ENCODE measurements at regions not wholly inside any gene's neighbourhood (a gene's known extent, or its start where the extent isn't known, plus 50 kb on each side); places are given as distances from the start of the nearest gene placed in this dataset.

- no peak for TF ChIP-seq CTCF (IDR thresholded peaks at IDR 0.05; ENCODE audit: low read depth, low read length)
- Histone ChIP-seq H3K4me3 (no peak overlapping the region), H3K4me1 (ENCODE audit: low read depth) (peaks cover 3% of the 10 kb centered on the region), H3K9me3 (ENCODE audit: low read depth) (no peaks in the 10 kb centered on the region), H3K36me3 (no peaks in the 10 kb centered on the region), H3K27ac (peak overlapping the region; percentile 49), H3K27me3 (no peaks in the 10 kb centered on the region)
- DNase-seq (ENCODE audit: low read depth in 1 of 2, low spot score in 1 of 2) = no peak
These were observed 97.5 kb upstream of the ZNF746 start for GRCh38 chr7:149595078-149595477.

- Histone ChIP-seq H3K4me3 (no peak overlapping the region), H3K27ac (no peak overlapping the region), H3K36me3 (peaks cover 5% of the 10 kb centered on the region), H3K9me3 (ENCODE audit: low read depth) (no peaks in the 10 kb centered on the region), H3K4me1 (ENCODE audit: low read depth) (no peaks in the 10 kb centered on the region), H3K27me3 (no peaks in the 10 kb centered on the region)
- no peak for DNase-seq (ENCODE audit: low read depth in 1 of 2, low spot score in 1 of 2)
- TF ChIP-seq CTCF (IDR thresholded peaks at IDR 0.05; ENCODE audit: low read depth, low read length) = no peak
These were observed 91.3 kb upstream of the ZNF746 start for GRCh38 chr7:149588930-149589329.

- Histone ChIP-seq H3K27ac (no peak overlapping the region), H3K27me3 (no peaks in the 10 kb centered on the region), H3K9me3 (ENCODE audit: low read depth) (no peaks in the 10 kb centered on the region), H3K36me3 (peaks cover 8% of the 10 kb centered on the region), H3K4me1 (ENCODE audit: low read depth) (no peaks in the 10 kb centered on the region), H3K4me3 (no peak overlapping the region)
- no peak for DNase-seq (ENCODE audit: low read depth in 1 of 2, low spot score in 1 of 2)
- no peak for TF ChIP-seq CTCF (IDR thresholded peaks at IDR 0.05; ENCODE audit: low read depth, low read length)
These were observed 89.3 kb upstream of the ZNF746 start for GRCh38 chr7:149586646-149587645.

GRCh38 chr7:149584530-149584929, 86.9 kb upstream of the ZNF746 start:
- Histone ChIP-seq H3K36me3 (peaks cover 8% of the 10 kb centered on the region), H3K4me3 (no peak overlapping the region), H3K27ac (no peak overlapping the region), H3K9me3 (ENCODE audit: low read depth) (no peaks in the 10 kb centered on the region), H3K27me3 (no peaks in the 10 kb centered on the region), H3K4me1 (ENCODE audit: low read depth) (no peaks in the 10 kb centered on the region)
- DNase-seq (ENCODE audit: low read depth in 1 of 2, low spot score in 1 of 2) = no peak
- TF ChIP-seq CTCF (IDR thresholded peaks at IDR 0.05; ENCODE audit: low read depth, low read length) = no peak

GRCh38 chr7:149584009-149584408, 86.4 kb upstream of the ZNF746 start:
- Histone ChIP-seq H3K9me3 (ENCODE audit: low read depth) (no peaks in the 10 kb centered on the region), H3K27ac (no peak overlapping the region), H3K36me3 (peaks cover 8% of the 10 kb centered on the region), H3K4me3 (no peak overlapping the region), H3K27me3 (no peaks in the 10 kb centered on the region), H3K4me1 (ENCODE audit: low read depth) (no peaks in the 10 kb centered on the region)
- TF ChIP-seq CTCF (IDR thresholded peaks at IDR 0.05; ENCODE audit: low read depth, low read length) = no peak
- DNase-seq (ENCODE audit: low read depth in 1 of 2, low spot score in 1 of 2) = no peak

Measured in cardiac muscle cell (in vitro differentiated cells and primary cell).